SK-N-SH treated with all-trans-retinoic acid at 6 μM for 48 hours (cell line): ENCODE measurements at regions not wholly inside any gene's neighbourhood (a gene's known extent, or its start where the extent isn't known, plus 50 kb on each side); places are given as distances from the start of the nearest gene placed in this dataset.

Experiments used
- ATAC-seq: fragments of 200-7000 bp; cut with Tn5 transposase; 3 replicates; pipeline ENCODE4 v1.9.1; 2020; ENCODE audit warnings: mild to moderate bottlenecking, moderate library complexity
- ARNTL ChIP-seq: fragments of 450-650 bp; formaldehyde crosslinking; IDR thresholded peaks from 2 replicates; pipeline ENCODE4 v1.5.0; 2020; ENCODE audit warnings: low read depth, mild to moderate bottlenecking, moderate library complexity, borderline replicate concordance
- BACH2 ChIP-seq: fragments of 250-450 bp; sonication (Bioruptor Pico); IDR thresholded peaks from 2 replicates; pipeline ENCODE4 v1.9.0; 2021; ENCODE audit warnings: mild to moderate bottlenecking, borderline replicate concordance
- CREB5 ChIP-seq: fragments of 250-450 bp; sonication (Bioruptor Pico); IDR thresholded peaks from 2 replicates; pipeline ENCODE4 v1.5.1; 2020; ENCODE audit warnings: low read depth, mild to moderate bottlenecking, moderate library complexity
- CSDC2 ChIP-seq: fragments of 250-450 bp; sonication (Bioruptor Pico); IDR thresholded peaks from 2 replicates; pipeline ENCODE4 v1.5.0; 2020; ENCODE audit warnings: mild to moderate bottlenecking, moderate library complexity
- CSRNP3 ChIP-seq: fragments of 250-450 bp; sonication (Bioruptor Pico); IDR thresholded peaks from 2 replicates; pipeline ENCODE4 v1.5.1; 2021; ENCODE audit warnings: mild to moderate bottlenecking, moderate library complexity
- GLIS3 ChIP-seq: fragments of 250-450 bp; sonication (Bioruptor Pico); IDR thresholded peaks from 2 replicates; pipeline ENCODE4 v1.5.0; 2020; ENCODE audit warnings: mild to moderate bottlenecking, moderate library complexity
- ISL1 ChIP-seq: fragments of 250-450 bp; sonication (Bioruptor Pico); IDR thresholded peaks from 2 replicates; pipeline ENCODE4 v2.1.2; 2022; ENCODE audit warnings: mild to moderate bottlenecking, moderate library complexity
- OSR1 ChIP-seq: fragments of 250-450 bp; sonication (Bioruptor Pico); IDR thresholded peaks from 2 replicates; pipeline ENCODE4 v1.8.0; 2022; ENCODE audit warnings: moderate library complexity, mild to moderate bottlenecking, inconsistent platforms
- PATZ1 ChIP-seq: fragments of 250-450 bp; sonication (Bioruptor Pico); IDR thresholded peaks from 2 replicates; pipeline ENCODE4 v1.8.0; 2020; ENCODE audit warnings: mild to moderate bottlenecking, moderate library complexity, borderline replicate concordance
- POU6F1 ChIP-seq: fragments of 250-450 bp; sonication (Bioruptor Pico); IDR thresholded peaks from 2 replicates; pipeline ENCODE4 v1.8.0; 2021; ENCODE audit warnings: low read depth, mild to moderate bottlenecking, moderate library complexity, borderline replicate concordance
- PPARA ChIP-seq: fragments of 250-450 bp; sonication (Bioruptor Pico); IDR thresholded peaks from 2 replicates; pipeline ENCODE4 v1.5.0; 2020; ENCODE audit warnings: mild to moderate bottlenecking, borderline replicate concordance
- RARB ChIP-seq: fragments of 250-450 bp; sonication (Bioruptor Pico); IDR thresholded peaks from 2 replicates; pipeline ENCODE4 v1.8.0; 2021; ENCODE audit warnings: mild to moderate bottlenecking, moderate library complexity
- SNAI2 ChIP-seq: fragments of 250-450 bp; sonication (Bioruptor Pico); IDR thresholded peaks from 2 replicates; pipeline ENCODE4 v1.5.0; 2020; ENCODE audit warnings: mild to moderate bottlenecking, moderate library complexity
- TCF4 ChIP-seq: fragments of 250-450 bp; sonication (Bioruptor Pico); IDR thresholded peaks from 2 replicates; pipeline ENCODE4 v1.8.0; 2021; ENCODE audit warnings: mild to moderate bottlenecking, moderate library complexity, borderline replicate concordance
- TOX ChIP-seq: fragments of 250-450 bp; sonication (Bioruptor Pico); IDR thresholded peaks from 2 replicates; pipeline ENCODE4 v1.8.0; 2021; ENCODE audit warnings: mild to moderate bottlenecking, moderate library complexity, borderline replicate concordance
- ZC3H10 ChIP-seq: fragments of 250-450 bp; sonication (Bioruptor Pico); IDR thresholded peaks from 2 replicates; pipeline ENCODE4 v1.5.1; 2021; ENCODE audit warnings: mild to moderate bottlenecking, moderate library complexity
- ZFP3 ChIP-seq: fragments of 250-450 bp; sonication (Bioruptor Pico); IDR thresholded peaks from 2 replicates; pipeline ENCODE4 v1.5.0; 2020; ENCODE audit warnings: mild to moderate bottlenecking, moderate library complexity
- ZNF565 ChIP-seq: fragments of 450-650 bp; formaldehyde crosslinking; conservative IDR thresholded peaks from 2 replicates; pipeline ENCODE4 v1.5.0; 2020; ENCODE audit warnings: low read depth, mild to moderate bottlenecking, moderate library complexity
- ZNF70 ChIP-seq: fragments of 450-650 bp; formaldehyde crosslinking; IDR thresholded peaks from 2 replicates; pipeline ENCODE4 v1.5.0; 2020; ENCODE audit warnings: mild to moderate bottlenecking, moderate library complexity
- ZNF8 ChIP-seq: fragments of 450-650 bp; formaldehyde crosslinking; IDR thresholded peaks from 2 replicates; pipeline ENCODE4 v1.5.0; 2020; ENCODE audit warnings: mild to moderate bottlenecking, moderate library complexity

- TF ChIP-seq ZNF70 (CRISPR knock-in tag): no peak
- TF ChIP-seq GLIS3 (CRISPR knock-in tag): no peak
- TF ChIP-seq POU6F1 (CRISPR knock-in tag): no peak
- no peak for TF ChIP-seq CSDC2 (CRISPR knock-in tag)
- no peak for TF ChIP-seq ISL1 (CRISPR knock-in tag)
- TF ChIP-seq CREB5 (CRISPR knock-in tag): no peak
- TF ChIP-seq ZC3H10 (CRISPR knock-in tag): no peak
- TF ChIP-seq OSR1 (CRISPR knock-in tag): no peak
- no peak for TF ChIP-seq ARNTL (CRISPR knock-in tag)
- no peak for ATAC-seq
Observed at GRCh38 chr14:98908050-98908449, 363.9 kb downstream of the BCL11B start.

GRCh38 chr14:98909251-98909944 is 362.6 kb downstream of the BCL11B start:
- TF ChIP-seq PATZ1 (CRISPR knock-in tag): no peak
- TF ChIP-seq CSRNP3 (CRISPR knock-in tag): no peak
- no peak for TF ChIP-seq ARNTL (CRISPR knock-in tag)
- TF ChIP-seq BACH2 (CRISPR knock-in tag): no peak
- TF ChIP-seq SNAI2 (CRISPR knock-in tag): no peak
- TF ChIP-seq GLIS3 (CRISPR knock-in tag): no peak
- TF ChIP-seq TOX (CRISPR knock-in tag): no peak
- no peak for TF ChIP-seq CSDC2 (CRISPR knock-in tag)
- no peak for TF ChIP-seq OSR1 (CRISPR knock-in tag)
- ATAC-seq: peak; percentile 37; the same call in 2 of the 3 replicates

GRCh38 chr14:98910061-98910460 is 361.9 kb downstream of the BCL11B start:
- ATAC-seq: no peak
- TF ChIP-seq TCF4 (CRISPR knock-in tag): no peak
- no peak for TF ChIP-seq TOX (CRISPR knock-in tag)
- no peak for TF ChIP-seq RARB (CRISPR knock-in tag)
- TF ChIP-seq CREB5 (CRISPR knock-in tag): no peak
- TF ChIP-seq BACH2 (CRISPR knock-in tag): no peak
- no peak for TF ChIP-seq ISL1 (CRISPR knock-in tag)
- no peak for TF ChIP-seq ZNF565
- no peak for TF ChIP-seq PPARA (CRISPR knock-in tag)

GRCh38 chr14:98912655-98913054 is 359.3 kb downstream of the BCL11B start:
- ATAC-seq: no peak
- TF ChIP-seq ZNF8 (no peak), ZFP3 (no peak), POU6F1 (CRISPR knock-in tag) (no peak), BACH2 (CRISPR knock-in tag) (no peak)
